Fibroblast of peridontal ligament (primary cell): ENCODE measurements at regions not wholly inside any gene's neighbourhood (a gene's known extent, or its start where the extent isn't known, plus 50 kb on each side); places are given as distances from the start of the nearest gene placed in this dataset.

ENCODE experiments used
- DNase-seq: peaks from one replicate; pipeline ENCODE4 v3.0.0-alpha.2; 2010; ENCODE audit errors: extremely low read depth

DNA sequence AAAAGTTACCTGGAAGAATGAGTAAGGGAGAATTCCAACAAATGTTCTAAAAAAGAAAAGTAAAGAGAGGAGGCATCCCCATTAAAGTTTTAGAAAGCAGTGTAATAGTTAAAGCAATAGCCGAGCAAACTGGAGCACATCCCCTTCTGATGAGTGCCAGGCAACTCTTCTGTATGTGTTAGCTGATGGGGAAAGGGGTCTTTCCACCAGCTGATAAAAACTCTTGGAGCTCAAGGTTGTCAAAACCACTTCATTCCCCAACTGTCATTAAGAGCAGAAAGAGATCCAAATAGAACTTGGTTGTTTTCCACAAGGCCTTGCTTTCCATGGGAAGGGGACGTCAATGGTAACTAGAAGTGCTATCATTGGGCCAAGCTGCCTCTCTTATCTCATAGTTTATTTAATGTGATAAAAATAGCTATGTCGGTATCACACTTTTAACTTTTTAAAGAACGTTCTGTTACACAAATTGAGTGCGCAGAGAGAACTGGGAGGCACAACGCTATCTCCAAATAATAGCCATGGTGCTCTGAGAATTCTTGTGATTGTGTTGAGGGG lies 116.9 kb downstream of the POLR2M start:
- DNase-seq, result no peak

DNA sequence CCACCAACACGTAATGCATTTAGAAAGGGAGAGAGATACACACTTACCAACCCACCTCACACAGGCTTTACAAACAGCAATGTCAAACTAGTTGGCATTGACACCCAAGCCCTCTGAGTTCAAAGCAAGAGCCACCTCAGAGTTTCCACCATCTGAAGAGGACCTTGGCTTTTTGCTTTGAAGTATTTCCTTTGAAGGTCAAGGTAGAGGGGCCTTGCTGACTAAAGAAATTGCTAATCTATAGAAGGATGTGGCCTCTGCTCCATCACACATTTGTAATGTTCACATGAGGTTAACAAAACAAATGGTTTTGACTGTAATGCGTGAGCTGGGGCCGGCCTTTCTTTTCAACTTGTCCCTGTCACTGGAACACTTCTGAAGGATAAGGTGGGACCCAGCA lies 117.7 kb downstream of the POLR2M start:
- DNase-seq, result no peak

DNA sequence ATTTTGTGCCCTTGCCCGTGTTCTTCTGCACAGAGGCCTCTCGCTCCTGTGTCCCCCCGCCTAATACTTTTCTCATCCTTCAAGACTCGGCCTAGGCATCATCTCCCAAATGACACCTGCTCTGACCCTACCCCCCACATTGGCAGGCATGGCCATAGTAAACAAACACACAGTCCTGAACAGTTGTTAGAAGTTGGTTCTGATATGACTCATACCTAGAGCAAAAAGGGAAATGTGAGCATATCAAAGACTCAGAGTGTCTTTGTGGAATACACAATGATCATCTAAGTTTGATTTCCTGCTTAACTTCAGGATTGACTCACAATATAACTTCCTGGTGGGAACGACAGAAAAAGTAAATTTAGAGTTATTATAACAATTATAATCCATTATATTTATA lies 120.5 kb downstream of the POLR2M start:
- no peak for DNase-seq

DNA sequence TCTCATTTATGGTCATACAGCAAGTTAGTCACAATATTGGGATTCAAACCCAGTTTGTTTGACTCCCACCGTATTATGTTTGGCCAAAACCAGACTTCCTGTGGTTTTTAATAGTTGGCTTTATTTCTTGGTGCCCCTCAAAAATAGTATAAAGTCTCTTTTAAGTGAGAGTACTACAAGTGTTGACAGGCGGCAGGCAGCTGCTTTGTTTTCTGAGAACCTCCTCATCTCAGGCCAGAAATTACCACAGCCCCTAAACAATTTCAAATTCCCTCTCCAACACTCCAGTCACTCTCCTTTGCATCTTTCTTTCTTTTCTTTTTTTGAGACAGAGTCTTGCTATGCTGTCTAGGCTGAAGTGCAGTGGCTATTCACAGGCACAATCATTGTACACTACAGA lies 121.5 kb downstream of the POLR2M start:
- DNase-seq, result no peak

DNA sequence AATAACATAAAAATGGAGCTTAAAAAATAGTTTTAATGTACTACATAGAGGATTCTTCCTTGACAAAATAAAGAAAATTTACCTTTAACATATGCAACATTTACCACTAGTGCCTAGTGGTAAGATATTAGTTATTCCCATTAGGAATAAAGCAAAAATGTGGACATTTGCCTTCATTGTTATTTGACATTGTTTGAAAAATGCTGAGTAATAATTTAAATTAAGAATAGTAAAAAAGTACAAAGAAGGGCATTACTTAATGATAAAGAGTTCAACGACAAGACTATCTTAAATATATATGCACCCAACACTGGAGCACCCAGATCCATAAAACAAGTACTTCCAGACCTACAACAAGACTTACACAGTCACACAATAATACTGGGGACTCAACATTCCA lies 125.7 kb downstream of the POLR2M start:
- DNase-seq, result no peak

DNA sequence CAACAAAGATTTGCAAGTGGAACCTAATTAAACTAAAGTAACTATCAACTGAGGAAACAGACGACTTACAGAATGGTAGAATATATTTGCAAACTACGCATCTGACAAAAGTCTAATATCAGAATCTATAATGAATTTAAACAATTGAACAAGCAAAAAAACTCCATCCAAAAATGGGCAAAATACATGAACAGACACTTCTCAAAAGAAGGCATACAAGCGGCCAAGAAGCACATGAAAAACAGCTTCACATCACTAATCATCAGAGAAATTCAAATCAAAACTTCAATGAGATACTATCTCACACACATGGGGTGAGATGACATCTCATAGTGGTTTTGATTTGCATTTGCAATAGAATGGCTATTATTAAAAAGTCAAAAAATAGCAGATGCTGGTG lies 128.6 kb downstream of the POLR2M start:
- DNase-seq, result no peak

DNA sequence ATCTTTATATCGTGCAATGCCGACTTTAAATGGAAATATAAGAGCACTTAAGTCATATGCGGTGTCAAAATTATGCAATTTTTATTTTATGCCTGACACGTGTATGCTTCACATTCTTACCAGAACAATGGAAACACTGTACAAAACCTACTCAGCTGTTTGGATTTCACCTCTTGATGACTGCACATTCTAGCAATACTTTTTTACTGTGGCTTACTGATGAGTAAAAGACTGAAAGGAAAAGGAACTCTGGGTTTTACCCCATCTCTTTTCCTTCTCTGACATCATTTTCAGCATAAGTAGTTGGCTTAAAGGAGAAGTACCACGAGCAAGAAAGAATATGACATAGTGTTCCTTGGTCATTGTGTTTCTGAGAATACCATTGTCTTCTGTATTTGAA lies 142.8 kb downstream of the POLR2M start:
- no peak for DNase-seq

DNA sequence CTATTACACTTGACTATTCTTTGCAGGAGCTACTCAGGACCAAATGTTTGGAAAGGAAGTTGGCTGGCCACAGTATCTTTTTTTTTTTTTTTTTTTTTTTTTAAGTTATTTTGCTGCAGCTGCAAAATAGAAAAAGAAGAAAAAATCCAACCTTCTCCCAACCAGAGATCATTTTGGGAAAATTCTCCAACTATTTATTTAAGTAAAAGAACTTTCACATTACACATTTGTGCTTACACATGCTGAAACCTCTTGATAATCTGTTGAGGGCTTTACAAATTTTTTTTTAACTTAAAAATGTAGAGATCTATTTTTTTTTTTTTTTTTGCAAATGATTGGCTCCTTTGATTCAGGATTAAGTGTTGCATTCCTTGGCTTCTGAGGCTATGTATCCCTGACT lies 148.0 kb downstream of the POLR2M start:
- no peak for DNase-seq

DNA sequence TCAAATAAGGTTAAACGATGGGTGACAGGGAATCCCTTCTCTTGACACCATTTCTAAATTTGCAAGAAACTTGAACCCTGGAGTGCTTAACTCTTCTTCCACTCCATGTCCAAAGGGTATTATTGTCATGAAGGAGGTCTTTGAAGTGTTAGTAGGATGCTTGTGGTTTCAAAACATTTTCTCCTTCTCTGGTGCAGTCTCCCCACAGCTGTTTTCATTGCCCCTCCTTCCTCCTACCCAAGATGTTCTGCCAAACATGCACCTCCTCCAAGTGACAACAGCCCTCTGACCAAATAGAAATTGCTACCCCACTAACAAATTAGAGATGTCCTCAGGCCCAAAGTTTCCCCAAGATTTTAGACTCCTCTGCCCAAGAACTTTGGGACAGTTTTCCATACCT lies 151.4 kb downstream of the POLR2M start:
- DNase-seq, result no peak

DNA sequence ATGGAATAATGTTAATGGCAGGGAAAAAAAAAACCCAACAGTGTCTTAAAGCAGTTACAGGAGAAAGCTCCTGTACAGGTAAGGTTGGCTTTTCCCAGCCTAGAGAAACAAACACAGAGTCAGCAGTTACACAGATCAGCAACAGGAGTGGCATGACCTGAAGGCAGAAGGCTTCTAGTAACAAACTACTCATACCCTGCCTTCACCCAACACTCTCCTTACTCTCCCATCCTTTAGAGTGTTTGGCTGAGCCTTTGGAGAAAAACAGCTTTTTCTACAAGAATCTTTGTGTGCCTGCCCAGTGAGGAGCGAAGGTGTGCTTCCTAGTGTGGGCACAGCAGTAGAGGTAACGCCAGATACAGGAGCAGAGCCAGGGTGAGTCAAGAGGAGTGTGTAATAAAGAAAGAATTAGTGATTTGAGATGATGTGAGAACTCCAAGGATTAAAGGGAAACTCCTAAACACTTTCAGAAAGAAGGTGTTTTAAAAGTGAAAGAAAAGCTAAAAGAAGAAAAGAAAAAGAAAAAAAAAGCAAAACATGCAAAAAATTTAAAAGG lies 152.7 kb downstream of the POLR2M start:
- DNase-seq, result no peak

DNA sequence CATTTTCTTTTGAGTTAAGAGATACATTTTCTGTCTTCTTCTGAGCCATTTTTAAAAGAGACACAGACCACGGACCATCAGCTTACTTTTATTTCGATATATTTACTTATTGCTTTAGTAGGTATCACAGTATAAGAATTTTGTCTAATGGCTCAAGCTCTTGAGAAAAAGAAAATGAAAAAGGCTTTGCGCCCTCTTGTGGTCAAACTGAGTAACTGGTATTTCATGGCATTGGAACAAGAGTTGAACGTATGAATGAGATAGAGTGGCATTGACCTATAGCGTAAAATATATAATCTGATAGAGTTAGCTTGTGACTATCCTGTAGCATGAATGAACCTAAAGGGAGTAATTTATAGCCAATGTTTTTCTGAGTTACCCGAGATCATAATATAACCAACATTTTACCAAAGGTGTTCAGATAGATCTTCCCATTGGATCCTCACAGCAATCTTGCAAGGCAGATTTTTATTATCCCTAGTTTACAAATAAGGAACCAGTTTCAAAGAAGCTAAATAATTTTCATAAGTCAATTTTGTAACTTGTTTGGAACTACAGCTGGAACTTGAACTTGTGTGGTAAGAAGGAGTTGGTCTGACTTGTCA lies 154.6 kb downstream of the POLR2M start:
- peak; percentile 85 for DNase-seq

DNA sequence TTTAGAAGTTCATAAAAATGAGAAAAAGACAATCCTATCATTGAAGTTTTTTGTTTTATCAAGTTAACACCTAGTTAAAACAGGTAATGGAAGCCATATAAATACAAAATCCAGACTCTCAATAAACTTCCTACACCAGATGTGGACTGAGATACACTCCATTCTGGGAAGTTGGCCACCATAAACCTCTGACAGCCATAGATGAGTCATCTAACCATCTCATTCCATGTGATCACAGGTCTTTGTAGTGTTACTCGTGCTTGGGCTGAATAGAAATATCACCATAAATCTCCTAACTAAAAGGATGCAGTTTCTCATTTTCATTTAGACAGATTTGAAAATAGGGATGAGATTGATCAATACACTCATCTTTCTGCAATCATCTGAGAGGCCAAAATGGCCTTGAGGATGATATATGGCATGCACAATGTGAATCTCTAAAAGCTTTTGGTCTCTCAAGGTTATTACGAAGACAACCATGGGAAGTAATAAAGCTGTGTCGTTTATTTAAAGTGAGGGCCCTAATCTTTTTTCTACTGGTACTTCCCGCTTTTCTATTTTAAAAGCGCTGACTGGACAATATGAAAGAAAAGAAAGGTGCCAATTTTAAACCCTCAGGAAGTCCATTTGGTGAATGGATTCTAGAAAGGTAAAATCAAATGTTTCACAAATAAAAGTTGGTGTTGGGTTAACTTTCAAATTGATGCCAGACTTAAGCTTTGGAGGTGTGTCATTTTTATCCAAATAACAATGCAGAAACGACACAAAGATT lies 155.5 kb downstream of the POLR2M start:
- DNase-seq, result peak; percentile 80

DNA sequence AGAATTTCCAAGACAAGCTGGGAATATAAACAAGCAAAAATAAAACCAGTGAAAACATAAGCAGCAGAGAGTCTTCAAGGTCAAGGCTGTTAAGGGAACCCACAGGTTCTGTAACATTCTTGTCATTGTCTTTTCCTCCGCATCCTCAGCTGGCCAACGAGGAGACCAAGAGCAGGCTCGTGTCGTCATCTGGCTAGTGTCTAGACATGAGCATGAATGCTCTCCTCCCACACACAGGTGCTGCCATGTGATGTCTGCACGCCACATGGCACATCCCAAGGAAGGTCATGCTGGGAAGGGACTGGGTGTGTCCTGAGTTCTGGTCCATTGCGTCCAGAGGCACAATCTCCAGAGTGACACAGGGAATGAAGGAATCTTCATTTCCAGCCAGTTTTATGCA lies 156.2 kb downstream of the POLR2M start:
- DNase-seq, result no peak

DNA sequence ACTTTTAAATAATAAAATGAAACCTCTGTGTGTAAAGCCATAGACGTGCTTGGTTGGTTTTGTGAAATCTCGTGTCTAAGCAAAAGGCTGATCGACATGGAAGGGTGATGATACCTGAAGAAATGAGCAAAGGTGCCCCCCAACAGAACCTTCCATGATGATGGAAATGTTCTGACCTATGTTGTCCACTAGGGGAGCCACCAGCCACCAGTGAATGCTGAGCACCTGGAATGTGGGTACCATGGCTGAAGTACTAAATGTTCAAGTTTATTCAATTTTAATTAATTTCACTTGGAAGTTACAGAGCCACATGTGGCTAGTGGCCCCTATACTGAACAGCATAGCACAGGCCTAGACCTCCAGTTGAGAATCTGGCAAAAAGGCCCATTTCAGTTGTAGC lies 158.8 kb downstream of the POLR2M start:
- DNase-seq, result no peak

DNA sequence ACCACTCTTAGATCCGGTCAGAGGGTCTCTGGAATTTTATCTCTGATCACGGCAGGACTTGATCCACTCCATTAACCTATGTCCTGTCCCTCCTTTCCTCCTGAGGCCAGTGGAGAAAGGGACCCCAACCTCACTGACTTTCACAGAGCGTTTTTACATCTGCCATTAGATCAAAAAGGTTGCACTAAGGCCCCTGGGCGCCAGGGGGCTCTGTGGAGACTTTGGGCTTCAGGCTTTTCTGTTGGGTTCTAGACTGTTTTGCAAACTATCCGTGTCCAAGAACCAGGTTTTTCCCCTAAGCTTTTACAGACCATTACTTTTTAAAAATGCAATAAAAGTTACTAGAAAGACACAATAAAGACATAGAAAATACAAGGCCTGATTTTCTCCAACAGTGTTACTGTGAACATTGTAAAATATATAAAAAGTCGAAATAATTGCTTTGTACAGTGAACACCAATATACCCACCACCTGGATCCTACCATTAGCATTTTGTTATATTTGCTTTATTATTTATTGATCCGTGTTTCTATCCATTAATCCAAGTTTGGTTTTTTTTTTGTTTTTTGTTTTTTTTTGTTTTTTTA lies 159.7 kb downstream of the POLR2M start:
- peak; percentile 30 for DNase-seq

DNA sequence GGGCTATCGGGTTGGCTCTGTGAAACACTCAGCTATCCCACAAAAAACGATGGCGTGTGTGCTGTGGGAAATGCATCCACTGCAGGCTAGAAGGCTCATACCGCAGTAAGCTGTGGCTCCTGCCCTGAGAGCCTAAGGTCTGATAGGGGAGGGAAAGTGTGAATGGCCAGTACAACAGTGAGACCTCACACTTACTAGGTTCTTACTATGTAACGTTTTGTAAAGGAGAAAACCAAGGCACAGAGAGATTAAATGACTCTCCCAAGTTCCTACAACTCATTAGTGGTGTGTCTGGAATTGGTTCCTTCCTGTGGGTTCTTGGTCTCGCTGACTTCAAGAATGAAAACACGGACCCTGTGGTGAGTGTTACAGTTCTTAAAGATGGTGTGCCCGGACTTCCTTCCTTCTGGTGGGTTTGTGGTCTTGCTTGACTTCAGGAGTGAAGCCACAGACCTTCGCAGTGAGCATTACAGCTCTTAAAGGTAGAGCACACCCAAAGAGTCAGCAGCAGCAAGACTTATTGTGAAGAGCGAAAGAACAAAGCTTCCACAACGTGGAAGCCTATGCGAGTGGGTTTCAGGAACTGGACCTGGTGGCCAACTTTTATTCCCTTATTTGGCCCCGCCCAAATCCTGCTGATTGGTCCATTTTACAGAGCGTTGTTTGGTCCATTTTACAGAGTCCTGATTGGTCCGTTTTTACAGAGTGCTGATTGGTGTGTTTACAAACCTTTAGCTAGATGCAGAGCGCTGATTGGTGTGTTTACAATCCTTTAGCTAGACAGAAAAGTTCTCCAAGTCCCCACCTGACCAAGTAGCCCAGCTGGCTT lies 161.7 kb downstream of the POLR2M start:
- no peak for DNase-seq

DNA sequence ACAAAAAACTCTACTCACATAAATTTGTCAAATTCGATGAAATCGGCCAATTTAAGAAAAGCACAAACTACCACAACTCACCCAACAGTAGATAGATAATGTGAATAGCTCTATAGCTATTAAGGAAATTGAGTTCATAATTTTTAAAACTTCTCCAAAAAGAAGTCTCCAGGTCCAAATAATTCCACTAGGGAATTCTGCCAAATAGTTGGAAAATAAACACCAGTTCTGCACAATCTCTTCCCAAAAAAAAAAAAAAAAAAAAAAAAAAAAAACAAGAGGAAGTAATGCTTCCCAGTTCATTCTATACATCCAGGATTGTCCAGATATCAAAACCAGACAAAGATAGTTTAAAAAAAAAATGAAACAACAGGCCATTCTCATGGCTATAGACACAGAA lies 164.2 kb downstream of the POLR2M start:
- no peak for DNase-seq

DNA sequence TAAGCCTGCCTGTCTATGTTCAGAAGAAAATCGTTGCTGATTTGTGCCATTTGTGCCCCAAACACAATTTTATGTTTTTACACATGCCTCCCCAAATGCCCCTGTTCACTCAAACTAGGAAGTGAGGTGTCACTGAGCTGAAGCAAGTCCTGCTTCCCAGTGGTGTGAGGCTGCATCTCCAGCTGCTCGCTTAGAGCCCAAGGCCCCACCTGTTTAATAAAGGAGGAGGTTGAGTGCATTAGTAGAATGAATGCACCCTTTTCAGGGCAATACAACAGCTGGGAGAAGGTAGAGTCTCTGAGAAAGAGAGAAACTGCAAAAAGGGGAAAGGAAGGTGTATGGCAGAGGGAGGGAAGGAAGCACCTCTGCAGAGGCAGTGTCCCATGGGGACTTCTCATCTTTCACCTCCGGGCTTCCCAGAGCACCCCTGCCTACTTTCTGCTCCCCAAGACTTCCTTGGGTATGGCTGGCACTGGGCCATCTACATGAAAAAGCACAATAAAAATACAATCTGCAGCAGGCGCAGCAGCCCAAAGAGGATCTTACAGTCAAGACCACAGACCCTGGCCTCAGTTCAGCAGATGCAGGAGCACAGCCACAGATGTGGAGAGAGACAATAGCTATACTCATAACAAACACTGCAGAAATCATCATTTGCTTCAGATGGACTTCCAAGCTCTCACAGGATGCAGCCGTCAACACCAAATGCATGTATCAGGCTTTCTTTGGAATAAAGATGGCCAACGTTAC lies 165.9 kb downstream of the POLR2M start:
- DNase-seq, result no peak

DNA sequence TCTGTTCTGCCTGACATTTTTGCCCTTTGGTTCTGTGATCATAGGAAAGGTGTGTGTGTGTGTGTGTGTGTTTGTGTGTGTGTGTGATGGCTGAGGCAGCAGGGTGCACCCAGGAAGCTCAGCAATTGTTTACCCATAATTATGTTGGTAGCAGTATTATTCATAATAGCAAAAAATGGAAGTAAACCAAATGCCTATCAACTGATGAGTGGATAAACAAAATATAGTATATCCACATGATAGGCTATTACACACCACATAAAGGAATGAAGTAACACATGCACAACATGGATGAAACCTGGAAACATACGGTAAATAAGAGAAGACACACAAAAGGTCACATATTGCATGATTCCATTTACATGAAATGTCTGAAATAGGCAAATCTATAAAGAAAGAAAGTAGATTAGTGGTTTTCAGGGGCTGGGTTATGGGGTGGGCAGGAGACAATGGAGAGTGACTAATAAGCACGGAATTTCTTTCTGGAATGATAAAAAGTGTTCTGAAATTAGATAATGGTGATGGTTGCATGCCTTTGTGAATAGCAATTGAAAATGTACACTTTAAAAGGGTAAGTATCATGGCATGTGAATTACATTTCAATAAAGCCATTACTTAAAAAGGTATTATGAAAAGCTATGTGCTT lies 167.2 kb downstream of the POLR2M start:
- peak; percentile 23 for DNase-seq

DNA sequence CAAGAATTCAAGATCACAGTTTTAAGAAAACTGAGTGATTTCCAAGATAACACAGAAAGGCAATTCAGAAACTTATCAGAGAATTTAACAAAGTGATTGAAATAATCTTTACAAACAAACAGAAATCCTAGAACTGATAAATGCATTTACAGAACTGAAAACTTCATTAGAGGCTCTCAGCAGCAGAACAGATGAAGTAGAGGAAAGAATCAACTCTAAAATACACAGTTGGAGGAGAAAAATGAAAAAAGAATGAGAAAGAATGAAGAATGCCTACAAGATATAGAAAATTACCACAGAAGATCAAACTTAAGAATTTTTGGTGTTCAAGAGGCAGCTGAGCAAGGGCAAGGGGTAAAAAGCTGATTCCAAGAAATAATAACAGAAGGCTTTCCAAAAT lies 168.8 kb downstream of the POLR2M start:
- no peak for DNase-seq

DNA sequence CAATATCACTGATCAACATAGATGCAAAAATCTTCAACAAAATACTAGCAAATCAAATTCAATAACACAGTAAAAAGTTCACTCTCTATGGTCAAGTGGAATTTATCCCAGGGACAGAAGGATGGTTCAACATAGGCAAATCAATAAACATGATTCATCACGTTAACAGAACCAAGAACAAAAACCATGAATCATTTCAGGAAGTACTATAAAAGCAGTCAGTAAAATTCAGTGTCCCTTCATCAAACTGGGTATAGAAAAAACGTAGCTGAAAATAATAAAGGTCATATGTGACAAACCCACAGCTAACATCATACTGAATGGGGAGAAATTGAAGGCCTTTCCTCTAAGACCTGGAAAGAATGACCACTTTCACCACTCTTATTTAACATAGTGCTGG lies 172.1 kb downstream of the POLR2M start:
- DNase-seq, result no peak
